Common myeloid progenitor, CD34-positive (primary cell): ENCODE measurements at regions not wholly inside any gene's neighbourhood (a gene's known extent, or its start where the extent isn't known, plus 50 kb on each side); places are given as distances from the start of the nearest gene placed in this dataset.

Experiments
- CTCF ChIA-PET: fragments of 350-600 bp; sonication (Branson Sonifier 250); formaldehyde crosslinking; loops from one replicate; lab custom pipeline; 2021; ENCODE audit warnings: antibody characterized with exemption; lab: Charles Lee
- POLR2A ChIA-PET: fragments of 350-600 bp; sonication (Branson Sonifier 250); formaldehyde crosslinking; loops from one replicate; lab custom pipeline; 2021; ENCODE audit warnings: antibody characterized with exemption; lab: Charles Lee
- DNase-seq, 3 donors: peaks; one replicate each; pipeline versions ENCODE4 v3.0.0 to v3.0.0-alpha.2; 2013
- H3K27ac ChIP-seq, 2 experiments: 1 replicate in 1 of 2; 2 replicates in 1 of 2; pipeline ENCODE4 v1.7.0; 2013; ENCODE audit warnings: inconsistent platforms in 2 of 2, low read length in 2 of 2, mild to moderate bottlenecking in 2 of 2, low read depth in 1 of 2, moderate library complexity in 1 of 2; ENCODE audit not compliant: severe bottlenecking in 2 of 2, insufficient read depth in 1 of 2, poor library complexity in 1 of 2
- H3K27me3 ChIP-seq, 5 experiments: replicated peaks in 2 of 5; 1 replicate in 3 of 5; 2 replicates in 2 of 5; pipeline versions ENCODE4 v1.6.1 to v1.7.0; 2013; ENCODE audit warnings: low read length in 4 of 5, mild to moderate bottlenecking in 2 of 5, moderate library complexity in 2 of 5, inconsistent platforms in 1 of 5; ENCODE audit not compliant: insufficient read depth in 5 of 5, control insufficient read depth in 4 of 5
- H3K36me3 ChIP-seq, 4 experiments: 1 replicate in 2 of 4; 2 replicates in 2 of 4; pipeline versions ENCODE4 v1.6.1 to v1.7.0; 2013; ENCODE audit warnings: low read length in 3 of 4, control low read depth in 1 of 4, mild to moderate bottlenecking in 1 of 4; ENCODE audit not compliant: control insufficient read depth in 4 of 4, insufficient read depth in 4 of 4
- H3K4me1 ChIP-seq, 4 experiments: 1 replicate in 3 of 4; 2 replicates in 1 of 4; pipeline versions ENCODE4 v1.6.1 to v1.7.1; 2013; ENCODE audit warnings: low read length in 3 of 4, mild to moderate bottlenecking in 3 of 4, control low read depth in 1 of 4, inconsistent platforms in 1 of 4, moderate library complexity in 1 of 4; ENCODE audit not compliant: control insufficient read depth in 4 of 4, insufficient read depth in 4 of 4; ENCODE audit errors: control extremely low read depth in 1 of 4
- H3K4me3 ChIP-seq, 7 experiments: 1 replicate in 4 of 7; 2 replicates in 3 of 7; pipeline versions ENCODE4 v1.5.1 to v1.7.0; 2013; ENCODE audit warnings: mild to moderate bottlenecking in 7 of 7, low read length in 6 of 7, moderate library complexity in 6 of 7, inconsistent platforms in 2 of 7, low read depth in 2 of 7, control low read depth in 1 of 7; ENCODE audit not compliant: insufficient read depth in 4 of 7, control insufficient read depth in 1 of 7; ENCODE audit errors: extremely low read depth in 1 of 7
- H3K9me3 ChIP-seq, 5 experiments: 1 replicate in 4 of 5; 2 replicates in 1 of 5; pipeline versions ENCODE4 v1.6.1 to v1.7.1; 2013; ENCODE audit warnings: low read length in 4 of 5, mild to moderate bottlenecking in 2 of 5, inconsistent platforms in 1 of 5, low read depth in 1 of 5, moderate library complexity in 1 of 5; ENCODE audit not compliant: control insufficient read depth in 4 of 5, insufficient read depth in 2 of 5; ENCODE audit errors: control extremely low read depth in 1 of 5
- WGBS: methylation state at CpG from one replicate; pipeline ENCODE4 v1.1.5; 2013; ENCODE audit not compliant: insufficient coverage; 5-methylcytosine and 5-hydroxymethylcytosine counted together

DNA sequence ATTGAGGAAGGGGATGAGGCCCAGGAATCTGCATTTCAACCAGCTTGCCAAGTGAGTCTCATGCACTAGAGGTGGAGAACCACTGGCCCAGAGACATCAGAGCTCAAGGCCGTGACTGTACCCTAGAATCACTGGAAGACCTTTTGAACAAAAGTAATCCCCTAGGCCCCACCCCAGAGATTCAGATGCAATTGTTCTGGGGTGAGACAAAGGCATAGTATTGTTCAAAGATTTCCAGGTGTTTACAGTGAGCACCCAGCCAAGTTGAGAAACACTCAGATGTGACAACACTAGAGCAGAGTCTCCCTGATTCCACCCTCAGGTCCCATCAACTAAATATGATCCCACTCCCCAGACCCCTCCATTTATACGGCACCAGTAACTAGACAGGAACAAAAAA is 290.3 kb upstream of the TLE3 start:
- Histone ChIP-seq H3K27ac (no peak overlapping the region), H3K27me3 (no peaks in the 10 kb centered on the region), H3K4me1 (peaks cover 0 to 5% (median 0%) of the 10 kb centered on the region in 4 experiments), H3K4me3 (no peak overlapping the region), H3K9me3 (peaks cover 0 to 6% (median 0%) of the 10 kb centered on the region in 5 experiments), H3K36me3 (no peaks in the 10 kb centered on the region)
- ChIA-PET POLR2A (no interaction called here), CTCF (no interaction called here)
- 100% methylated on average over 1 of the region's 2 CpGs for WGBS
- DNase-seq = no peak

GRCh38 chr15:70387081-70387480 is 289.4 kb upstream of the TLE3 start:
- H3K4me3 ChIP-seq = no peak overlapping the region
- H3K27me3 ChIP-seq = no peaks in the 10 kb centered on the region
- no peaks in the 10 kb centered on the region for H3K36me3 ChIP-seq
- peaks cover 0 to 7% (median 0%) of the 10 kb centered on the region in 5 experiments for H3K9me3 ChIP-seq
- no peak for DNase-seq
- H3K4me1 ChIP-seq = peaks cover 0 to 5% (median 0%) of the 10 kb centered on the region in 4 experiments
- ChIA-PET CTCF (no interaction called here), POLR2A (no interaction called here)
- 98% methylated on average over 9 of the region's 9 CpGs for WGBS
- H3K27ac ChIP-seq = no peak overlapping the region

DNA sequence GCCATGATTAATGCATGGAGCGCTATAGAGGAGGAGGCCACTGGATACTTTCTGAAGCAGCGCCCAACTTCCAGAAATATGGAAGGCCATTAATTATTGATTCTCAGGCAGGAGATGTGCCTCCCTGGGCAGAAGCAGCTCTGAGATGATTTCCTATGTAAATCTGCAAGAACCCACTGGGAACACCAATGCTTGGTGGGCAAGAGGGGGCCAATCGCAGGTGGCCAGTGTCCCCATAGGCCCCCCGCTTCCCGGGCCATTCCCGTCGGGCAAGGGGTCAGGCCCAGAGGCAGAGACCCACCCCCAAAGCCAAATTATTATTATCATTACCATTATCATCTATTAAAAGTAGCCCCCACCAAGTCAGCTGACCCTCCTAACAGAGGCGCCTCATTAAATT is 288.0 kb upstream of the TLE3 start:
- Histone ChIP-seq H3K4me3 (no peak overlapping the region), H3K36me3 (no peaks in the 10 kb centered on the region), H3K4me1 (peaks cover 0 to 6% (median under 1%) of the 10 kb centered on the region in 4 experiments), H3K27me3 (no peaks in the 10 kb centered on the region), H3K9me3 (peaks cover 0 to 7% (median 0%) of the 10 kb centered on the region in 5 experiments), H3K27ac (no peak overlapping the region)
- no peak for DNase-seq
- WGBS = 100% methylated on average over 7 of the region's 8 CpGs
- ChIA-PET POLR2A (no interaction called here), CTCF (interaction anchor here (1.0 kb wide), 1 partner anchor 22 kb away, joined by 3 read pairs; no protein-coding TSS in a partner anchor)

GRCh38 chr15:70385052-70385451 is 287.3 kb upstream of the TLE3 start:
- WGBS = 100% methylated on average over 5 of the region's 6 CpGs
- H3K27ac ChIP-seq = no peak overlapping the region
- peaks cover 0 to 6% (median 0%) of the 10 kb centered on the region in 5 experiments for H3K9me3 ChIP-seq
- CTCF ChIA-PET = interaction anchor here (1.0 kb wide), 1 partner anchor 22 kb away, joined by 3 read pairs; no protein-coding TSS in a partner anchor
- H3K4me1 ChIP-seq = peaks cover 0 to 12% (median 4%) of the 10 kb centered on the region in 4 experiments
- H3K36me3 ChIP-seq = no peaks in the 10 kb centered on the region
- no peak overlapping the region for H3K4me3 ChIP-seq
- no peaks in the 10 kb centered on the region for H3K27me3 ChIP-seq
- POLR2A ChIA-PET = no interaction called here
- DNase-seq = no peak

- Histone ChIP-seq H3K4me3 (no peak overlapping the region), H3K4me1 (peaks cover 0 to 17% (median 4%) of the 10 kb centered on the region in 4 experiments), H3K27me3 (no peaks in the 10 kb centered on the region), H3K36me3 (no peaks in the 10 kb centered on the region), H3K27ac (no peak overlapping the region), H3K9me3 (peaks cover 0 to 6% (median 0%) of the 10 kb centered on the region in 5 experiments)
- DNase-seq = no peak
- ChIA-PET CTCF (interaction anchor here (1.0 to 1.8 kb wide), 4 partner anchors 14 to 132 kb away, joined by 3 to 4 read pairs (median 4); no protein-coding TSS in a partner anchor), POLR2A (no interaction called here)
- WGBS = 100% methylated on average over 3 of the region's 8 CpGs
Observed at GRCh38 chr15:70383856-70384255, 286.1 kb upstream of the TLE3 start.

DNA sequence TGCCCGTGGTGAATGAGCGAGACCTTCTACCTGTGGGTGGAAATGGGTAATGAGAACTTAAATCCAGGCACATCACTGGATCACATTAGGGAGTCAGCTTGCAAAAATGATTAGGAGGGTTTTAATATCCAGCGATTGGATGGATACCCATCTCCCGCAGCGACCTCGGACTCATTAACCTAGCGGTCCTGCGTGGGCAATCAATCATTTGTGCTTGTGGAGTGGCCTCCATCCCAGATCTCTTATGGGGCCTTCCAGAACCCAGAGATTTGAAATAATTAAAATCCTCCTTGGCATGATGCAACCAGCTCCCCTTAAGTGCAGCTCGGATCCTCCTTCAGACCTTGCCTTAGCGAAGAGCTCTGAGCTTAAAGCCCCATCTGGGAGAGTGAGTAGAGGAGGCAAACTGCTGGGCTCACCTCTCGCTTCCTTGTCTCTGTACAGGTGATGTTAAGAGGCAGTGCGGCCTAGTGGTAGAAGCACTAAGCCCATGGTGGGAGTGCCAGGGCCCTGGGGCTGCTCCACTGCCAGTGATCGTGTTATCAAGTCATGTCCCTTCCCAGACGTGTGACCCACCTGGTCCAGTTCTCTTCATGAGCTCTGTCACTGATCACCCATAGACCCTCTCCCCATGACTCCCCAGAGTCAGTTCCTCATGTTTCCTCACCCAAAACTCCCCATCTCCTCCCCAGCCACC is 285.2 kb upstream of the TLE3 start:
- Histone ChIP-seq H3K27ac (no peak overlapping the region), H3K4me3 (no peak overlapping the region), H3K36me3 (no peaks in the 10 kb centered on the region), H3K27me3 (no peaks in the 10 kb centered on the region), H3K9me3 (peaks cover 0 to 6% (median 0%) of the 10 kb centered on the region in 5 experiments), H3K4me1 (peaks cover 0 to 22% (median 4%) of the 10 kb centered on the region in 4 experiments)
- WGBS = 96% methylated on average over 14 of the region's 14 CpGs
- CTCF ChIA-PET = interaction anchor here (0.7 to 1.8 kb wide), 5 partner anchors 9 to 133 kb away, joined by 3 to 4 read pairs (median 3); no protein-coding TSS in a partner anchor
- DNase-seq = no peak
- POLR2A ChIA-PET = interaction anchor here (0.5 kb wide), 1 partner anchor 619 kb away, joined by 3 read pairs; no protein-coding TSS in a partner anchor
